Eye (tissue), 1 donor: ENCODE measurements at regions not wholly inside any gene's neighbourhood (a gene's known extent, or its start where the extent isn't known, plus 50 kb on each side); places are given as distances from the start of the nearest gene placed in this dataset.

Source experiments
- DNase-seq: peaks from one replicate; pipeline ENCODE4 v3.0.0-alpha.2; 2015

- no peak for DNase-seq
Observed at GRCh38 chr6:104572901-104573300, 286.8 kb downstream of the HACE1 start.

- DNase-seq: no peak
Observed at GRCh38 chr6:104566411-104566810, 293.3 kb downstream of the HACE1 start.

GRCh38 chr6:104563306-104563705 is 296.4 kb downstream of the HACE1 start:
- DNase-seq: no peak

GRCh38 chr6:104559435-104560202 is 300.1 kb downstream of the HACE1 start:
- no peak for DNase-seq

GRCh38 chr6:104558746-104559145 is 301.0 kb downstream of the HACE1 start:
- no peak for DNase-seq

- DNase-seq: no peak
Observed at GRCh38 chr6:104548297-104548696, 311.4 kb downstream of the HACE1 start.

- no peak for DNase-seq
Observed at GRCh38 chr6:104541411-104541810, 318.3 kb downstream of the HACE1 start.

GRCh38 chr6:104540743-104541142 is 319.0 kb downstream of the HACE1 start:
- no peak for DNase-seq

GRCh38 chr6:104539173-104539572 is 320.5 kb downstream of the HACE1 start:
- no peak for DNase-seq

- DNase-seq: no peak
Observed at GRCh38 chr6:104537872-104538271, 321.8 kb downstream of the HACE1 start.

- no peak for DNase-seq
Observed at GRCh38 chr6:104537180-104537579, 322.5 kb downstream of the HACE1 start.

- no peak for DNase-seq
Observed at GRCh38 chr6:104532462-104532861, 327.3 kb downstream of the HACE1 start.

- DNase-seq: no peak
Observed at GRCh38 chr6:104531646-104532045, 328.1 kb downstream of the HACE1 start.

- DNase-seq: no peak
Observed at GRCh38 chr6:104527761-104528415, 331.8 kb downstream of the HACE1 start.

- no peak for DNase-seq
Observed at GRCh38 chr6:104527311-104527710, 332.4 kb downstream of the HACE1 start.

- DNase-seq: no peak
Observed at GRCh38 chr6:104526376-104526775, 333.3 kb downstream of the HACE1 start.

GRCh38 chr6:104525677-104526322 is 333.9 kb downstream of the HACE1 start:
- peak; percentile 92 for DNase-seq

- DNase-seq: no peak
Observed at GRCh38 chr6:104522533-104522932, 337.2 kb downstream of the HACE1 start.

GRCh38 chr6:104521176-104521575 is 338.5 kb downstream of the HACE1 start:
- peak; percentile 68 for DNase-seq

GRCh38 chr6:104519566-104519965 is 340.2 kb downstream of the HACE1 start:
- DNase-seq: no peak

GRCh38 chr6:104509355-104509754 is 350.4 kb downstream of the HACE1 start:
- DNase-seq: no peak

GRCh38 chr6:104506429-104506828 is 353.3 kb downstream of the HACE1 start:
- no peak for DNase-seq

- peak; percentile 42 for DNase-seq
Observed at GRCh38 chr6:104505838-104506237, 353.9 kb downstream of the HACE1 start.

GRCh38 chr6:104500265-104500664 is 359.5 kb downstream of the HACE1 start:
- no peak for DNase-seq
